IMR-90 (cell line): ENCODE measurements at regions not wholly inside any gene's neighbourhood (a gene's known extent, or its start where the extent isn't known, plus 50 kb on each side); places are given as distances from the start of the nearest gene placed in this dataset.

Experiments
- ATAC-seq: fragments of 200-7000 bp; cut with Tn5 transposase; 2 replicates; pipeline ENCODE4 v1.9.1; 2020; ENCODE audit warnings: low read depth, mild to moderate bottlenecking, moderate library complexity
- BruUV-seq: library from RNA; stranded (reverse); fragments of 400-500 nt; replicated peaks from 2 replicates; lab custom pipeline; 2021; lab: Mats Ljungman, UMichigan
- CTCF ChIA-PET: fragments of 300-600 bp; formaldehyde crosslinking; extraction: SDS; loops from one replicate; lab custom pipeline; 2021; ENCODE audit warnings: antibody characterized with exemption; lab: Yijun Ruan, JAX
- POLR2A ChIA-PET: fragments of 300-600 bp; sonication (Branson Sonifier 250); formaldehyde crosslinking; loops from one replicate; lab custom pipeline; 2022; ENCODE audit warnings: antibody characterized with exemption; ENCODE audit not compliant: unreplicated experiment; lab: Charles Lee
- DNase-seq: peaks from one replicate; pipeline ENCODE4 v3.0.0; 2013
- H2AFZ ChIP-seq: replicated peaks from 2 replicates; pipeline ENCODE3; 2013; ENCODE audit warnings: low read length, mild to moderate bottlenecking; ENCODE audit not compliant: poor library complexity
- H2AK5ac ChIP-seq: 2 replicates; pipeline ENCODE4 v1.6.1; 2013; ENCODE audit warnings: low read depth, low read length, inconsistent platforms
- H2AK9ac ChIP-seq: replicated peaks from 2 replicates; pipeline ENCODE3; 2013; ENCODE audit warnings: mild to moderate bottlenecking, low read depth, low read length, moderate library complexity; ENCODE audit not compliant: poor library complexity
- H2BK120ac ChIP-seq: 2 replicates; pipeline ENCODE4 v1.6.1; 2013; ENCODE audit warnings: low read depth, low read length, inconsistent platforms
- H2BK15ac ChIP-seq: 3 replicates; pipeline ENCODE4 v1.6.1; 2013; ENCODE audit warnings: low read depth, low read length, inconsistent platforms
- H2BK20ac ChIP-seq: 2 replicates; pipeline ENCODE4 v1.6.1; 2013; ENCODE audit warnings: low read depth, mild to moderate bottlenecking, inconsistent platforms, low read length, moderate library complexity
- H2BK5ac ChIP-seq: 2 replicates; pipeline ENCODE4 v1.6.1; 2013; ENCODE audit warnings: mild to moderate bottlenecking, low read depth, low read length, inconsistent platforms; ENCODE audit not compliant: poor library complexity, severe bottlenecking
- H3K14ac ChIP-seq: replicated peaks from 2 replicates; pipeline ENCODE4 v1.6.1; 2013; ENCODE audit warnings: low read depth, low read length, inconsistent platforms
- H3K18ac ChIP-seq: 2 replicates; pipeline ENCODE4 v1.6.1; 2013; ENCODE audit warnings: low read depth, low read length, control low read depth
- H3K23ac ChIP-seq: 2 replicates; pipeline ENCODE4 v1.6.1; 2013; ENCODE audit warnings: low read depth, low read length, inconsistent platforms
- H3K27ac ChIP-seq: 2 replicates; pipeline ENCODE4 v1.5.1; 2013; ENCODE audit warnings: mild to moderate bottlenecking, control low read depth, low read length; ENCODE audit not compliant: insufficient read depth
- H3K27me3 ChIP-seq: 2 replicates; pipeline ENCODE4 v1.6.1; 2013; ENCODE audit warnings: low read length; ENCODE audit not compliant: control insufficient read depth, insufficient read depth
- H3K36me3 ChIP-seq: 2 replicates; pipeline ENCODE4 v1.6.1; 2013; ENCODE audit warnings: low read length, mixed read lengths; ENCODE audit not compliant: control insufficient read depth, insufficient read depth
- H3K4ac ChIP-seq: 2 replicates; pipeline ENCODE4 v1.6.1; 2013; ENCODE audit warnings: low read depth, low read length, inconsistent platforms
- H3K4me1 ChIP-seq: 2 replicates; pipeline ENCODE4 v1.6.1; 2013; ENCODE audit warnings: low read length, mixed read lengths; ENCODE audit not compliant: control insufficient read depth, insufficient read depth
- H3K4me2 ChIP-seq: 2 replicates; pipeline ENCODE4 v1.6.1; 2013; ENCODE audit warnings: low read depth, mild to moderate bottlenecking, control low read depth, low read length, moderate library complexity
- H3K4me3 ChIP-seq: 2 replicates; pipeline ENCODE4 v1.5.1; 2013; ENCODE audit warnings: low read depth, mild to moderate bottlenecking, control low read depth, low read length, moderate library complexity; ENCODE audit not compliant: insufficient read depth
- H3K56ac ChIP-seq: 2 replicates; pipeline ENCODE4 v1.6.1; 2013; ENCODE audit warnings: low read length, inconsistent platforms; ENCODE audit not compliant: insufficient read depth; ENCODE audit errors: extremely low read depth
- H3K79me1 ChIP-seq, 2 experiments: 2 replicates each; pipeline ENCODE4 v1.6.1; 2013; ENCODE audit warnings: low read length in 2 of 2, inconsistent platforms in 1 of 2, low read depth in 1 of 2
- H3K9ac ChIP-seq: 2 replicates; pipeline ENCODE4 v1.6.1; 2013; ENCODE audit warnings: low read depth, low read length, control low read depth
- H3K9me1 ChIP-seq: 2 replicates; pipeline ENCODE4 v1.6.1; 2013; ENCODE audit warnings: low read length, inconsistent platforms; ENCODE audit not compliant: insufficient read depth
- H3K9me3 ChIP-seq: 2 replicates; pipeline ENCODE4 v1.6.1; 2013; ENCODE audit warnings: low read length; ENCODE audit not compliant: control insufficient read depth, insufficient read depth
- H4K20me1 ChIP-seq: 2 replicates; pipeline ENCODE4 v1.6.1; 2013; ENCODE audit warnings: low read length, inconsistent platforms; ENCODE audit not compliant: insufficient read depth
- H4K5ac ChIP-seq: 2 replicates; pipeline ENCODE4 v1.6.1; 2013; ENCODE audit warnings: mild to moderate bottlenecking, low read depth, low read length, control low read depth
- H4K8ac ChIP-seq, 2 experiments: 2 replicates each; pipeline ENCODE4 v1.6.1; 2013; ENCODE audit warnings: low read depth in 2 of 2, low read length in 2 of 2, control low read depth in 1 of 2, inconsistent platforms in 1 of 2
- H4K91ac ChIP-seq: 2 replicates; pipeline ENCODE4 v1.6.1; 2013; ENCODE audit warnings: low read depth, low read length, inconsistent platforms; ENCODE audit not compliant: insufficient read depth
- BHLHE40 ChIP-seq: fragments of 150-350 bp; IDR thresholded peaks from 2 replicates; pipeline ENCODE4 v1.6.1; 2016; ENCODE audit warnings: mild to moderate bottlenecking, low read depth, low read length
- CEBPB ChIP-seq: IDR thresholded peaks from 2 replicates; pipeline ENCODE4 v1.6.1; 2012; ENCODE audit warnings: low read depth, low read length, improper control_type of control experiment
- CHD1 ChIP-seq: IDR thresholded peaks from 2 replicates; pipeline ENCODE4 v1.6.1; 2012; ENCODE audit warnings: low read depth, low read length, improper control_type of control experiment
- FOS ChIP-seq: fragments of 150-350 bp; IDR thresholded peaks from 2 replicates; pipeline ENCODE4 v1.6.1; 2016; ENCODE audit warnings: low read depth, low read length
- MAFK ChIP-seq: IDR thresholded peaks from 2 replicates; pipeline ENCODE4 v1.6.1; 2012; ENCODE audit warnings: low read depth, low read length, improper control_type of control experiment
- MAZ ChIP-seq: IDR thresholded peaks from 2 replicates; pipeline ENCODE4 v1.6.1; 2012; ENCODE audit warnings: low read depth, mild to moderate bottlenecking, low read length, improper control_type of control experiment, moderate library complexity, borderline replicate concordance
- MXI1 ChIP-seq: IDR thresholded peaks from 2 replicates; pipeline ENCODE4 v1.6.1; 2012; ENCODE audit warnings: low read depth, mild to moderate bottlenecking, low read length, moderate library complexity, borderline replicate concordance
- NFE2L2 ChIP-seq: fragments of 150-350 bp; IDR thresholded peaks from 2 replicates; pipeline ENCODE4 v1.6.1; 2016; ENCODE audit warnings: low read depth, mild to moderate bottlenecking, low read length
- POLR2A ChIP-seq: IDR thresholded peaks from 2 replicates; pipeline ENCODE4 v1.6.1; 2012; ENCODE audit warnings: mild to moderate bottlenecking, low read depth, low read length
- RAD21 ChIP-seq: IDR thresholded peaks from 2 replicates; pipeline ENCODE4 v1.6.1; 2012; ENCODE audit warnings: low read length, improper control_type of control experiment
- RCOR1 ChIP-seq: IDR thresholded peaks from 2 replicates; pipeline ENCODE4 v1.6.1; 2012; ENCODE audit warnings: mild to moderate bottlenecking, low read length, improper control_type of control experiment; ENCODE audit not compliant: insufficient replicate concordance
- RFX5 ChIP-seq: IDR thresholded peaks from 2 replicates; pipeline ENCODE4 v1.8.0; 2012; ENCODE audit warnings: low read depth, mild to moderate bottlenecking, low read length, moderate library complexity
- SMC3 ChIP-seq: fragments of 150-350 bp; IDR thresholded peaks from 2 replicates; pipeline ENCODE4 v1.6.1; 2016; ENCODE audit warnings: low read depth, mild to moderate bottlenecking, antibody characterized with exemption, low read length, moderate library complexity
- WGBS, 2 experiments: methylation state at CpG; one replicate each; pipeline versions ENCODE4 v1.1.5 to v1.1.7; 2013; ENCODE audit warnings: missing lambda C conversion rate in 2 of 2; ENCODE audit not compliant: insufficient read length in 1 of 2; ENCODE audit errors: extremely low coverage in 2 of 2; 5-methylcytosine and 5-hydroxymethylcytosine counted together
- dilution Hi-C: fragments of 300-500 bp; cut with HindIII; formaldehyde crosslinking; loops from one replicate; pipeline ENCODE4 v1.14.3; 2018; ENCODE audit warnings: low sequenced_read_pairs; ENCODE audit not compliant: unreplicated experiment
- in situ Hi-C: fragments of 300-500 bp; cut with MboI; formaldehyde crosslinking; loops from 3 replicates; pipeline ENCODE4 v1.14.3; 2019; ENCODE audit warnings: low sequenced_read_pairs, inconsistent platforms, mixed read lengths
- intact Hi-C: fragments of 100-400 bp; cut with micrococcal nuclease; formaldehyde crosslinking; loops from 2 replicates; pipeline ENCODE4 v1.10.0; 2022
- TF ChIP-seq, protein P1 (sequence below): conservative IDR thresholded peaks from 2 replicates; pipeline ENCODE4 v1.5.1; 2012; ENCODE audit warnings: mild to moderate bottlenecking, low read depth, low read length, improper control_type of control experiment
- TF ChIP-seq, protein P2 (sequence below): fragments of 150-350 bp; IDR thresholded peaks from 2 replicates; pipeline ENCODE4 v1.6.1; 2016; ENCODE audit warnings: low read depth, mild to moderate bottlenecking, low read length, moderate library complexity, borderline replicate concordance
- TF ChIP-seq, protein P3 (sequence below): fragments of 150-350 bp; IDR thresholded peaks from 2 replicates; pipeline ENCODE4 v1.6.1; 2017; ENCODE audit warnings: mild to moderate bottlenecking, antibody characterized with exemption, low read length, low read depth

DNA sequence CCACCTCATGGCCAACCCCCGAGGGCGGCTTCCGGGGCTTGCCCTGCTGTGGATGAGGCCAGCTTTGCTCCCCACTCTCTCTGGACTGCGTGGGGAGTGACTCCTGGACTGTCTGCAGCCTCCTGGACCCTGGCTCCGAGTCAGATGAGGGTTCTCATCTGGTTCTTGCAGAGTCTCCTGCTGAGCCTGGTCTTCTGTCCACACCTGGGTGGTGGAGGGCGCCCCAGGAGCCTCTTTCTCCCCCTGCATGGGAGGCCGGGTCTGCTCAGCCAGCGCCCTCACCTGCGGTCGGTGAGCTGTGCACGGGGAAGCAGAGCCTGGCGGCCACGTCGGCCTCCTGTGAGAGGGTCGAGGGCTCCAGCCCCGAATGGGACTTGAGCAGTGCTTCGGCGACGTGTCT lies 78.3 kb downstream of the RTP5 start:
- peaks cover 2% of the 10 kb centered on the region; the same call in 1 of the 2 replicates for H3K9me1 ChIP-seq
- H3K56ac ChIP-seq = no peak overlapping the region
- no peaks in the 10 kb centered on the region for H3K79me1 ChIP-seq
- no TSS peak for BruUV-seq
- H3K14ac ChIP-seq = no peak overlapping the region
- TF ChIP-seq NFE2L2 (no peak), CEBPB (no peak), FOS (no peak), POLR2A (no peak), CHD1 (no peak), SMC3 (no peak), RFX5 (no peak), MAZ (no peak), MXI1 (no peak), RCOR1 (no peak), BHLHE40 (no peak), RAD21 (no peak), MAFK (no peak)
- TF ChIP-seq, protein P1, sequence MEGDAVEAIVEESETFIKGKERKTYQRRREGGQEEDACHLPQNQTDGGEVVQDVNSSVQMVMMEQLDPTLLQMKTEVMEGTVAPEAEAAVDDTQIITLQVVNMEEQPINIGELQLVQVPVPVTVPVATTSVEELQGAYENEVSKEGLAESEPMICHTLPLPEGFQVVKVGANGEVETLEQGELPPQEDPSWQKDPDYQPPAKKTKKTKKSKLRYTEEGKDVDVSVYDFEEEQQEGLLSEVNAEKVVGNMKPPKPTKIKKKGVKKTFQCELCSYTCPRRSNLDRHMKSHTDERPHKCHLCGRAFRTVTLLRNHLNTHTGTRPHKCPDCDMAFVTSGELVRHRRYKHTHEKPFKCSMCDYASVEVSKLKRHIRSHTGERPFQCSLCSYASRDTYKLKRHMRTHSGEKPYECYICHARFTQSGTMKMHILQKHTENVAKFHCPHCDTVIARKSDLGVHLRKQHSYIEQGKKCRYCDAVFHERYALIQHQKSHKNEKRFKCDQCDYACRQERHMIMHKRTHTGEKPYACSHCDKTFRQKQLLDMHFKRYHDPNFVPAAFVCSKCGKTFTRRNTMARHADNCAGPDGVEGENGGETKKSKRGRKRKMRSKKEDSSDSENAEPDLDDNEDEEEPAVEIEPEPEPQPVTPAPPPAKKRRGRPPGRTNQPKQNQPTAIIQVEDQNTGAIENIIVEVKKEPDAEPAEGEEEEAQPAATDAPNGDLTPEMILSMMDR = no peak
- TF ChIP-seq, protein P2, sequence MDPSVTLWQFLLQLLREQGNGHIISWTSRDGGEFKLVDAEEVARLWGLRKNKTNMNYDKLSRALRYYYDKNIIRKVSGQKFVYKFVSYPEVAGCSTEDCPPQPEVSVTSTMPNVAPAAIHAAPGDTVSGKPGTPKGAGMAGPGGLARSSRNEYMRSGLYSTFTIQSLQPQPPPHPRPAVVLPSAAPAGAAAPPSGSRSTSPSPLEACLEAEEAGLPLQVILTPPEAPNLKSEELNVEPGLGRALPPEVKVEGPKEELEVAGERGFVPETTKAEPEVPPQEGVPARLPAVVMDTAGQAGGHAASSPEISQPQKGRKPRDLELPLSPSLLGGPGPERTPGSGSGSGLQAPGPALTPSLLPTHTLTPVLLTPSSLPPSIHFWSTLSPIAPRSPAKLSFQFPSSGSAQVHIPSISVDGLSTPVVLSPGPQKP = no peak
- TF ChIP-seq, protein P3, sequence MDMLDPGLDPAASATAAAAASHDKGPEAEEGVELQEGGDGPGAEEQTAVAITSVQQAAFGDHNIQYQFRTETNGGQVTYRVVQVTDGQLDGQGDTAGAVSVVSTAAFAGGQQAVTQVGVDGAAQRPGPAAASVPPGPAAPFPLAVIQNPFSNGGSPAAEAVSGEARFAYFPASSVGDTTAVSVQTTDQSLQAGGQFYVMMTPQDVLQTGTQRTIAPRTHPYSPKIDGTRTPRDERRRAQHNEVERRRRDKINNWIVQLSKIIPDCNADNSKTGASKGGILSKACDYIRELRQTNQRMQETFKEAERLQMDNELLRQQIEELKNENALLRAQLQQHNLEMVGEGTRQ = no peak
- no peak overlapping the region for H3K23ac ChIP-seq
- intact Hi-C loops = no loop called here
- no peak overlapping the region for H4K91ac ChIP-seq
- no peak overlapping the region for H3K4me2 ChIP-seq
- H2BK15ac ChIP-seq = no peak overlapping the region
- H3K9ac ChIP-seq = no peak overlapping the region
- H3K4me1 ChIP-seq = no peaks in the 10 kb centered on the region
- H4K5ac ChIP-seq = no peak overlapping the region
- no peak overlapping the region for H2BK120ac ChIP-seq
- no peak overlapping the region for H3K18ac ChIP-seq
- ATAC-seq (no peak), DNase-seq (no peak)
- dilution Hi-C loops = no loop called here
- POLR2A ChIA-PET = no interaction called here
- no peak overlapping the region for H3K27ac ChIP-seq
- peak overlapping the region; percentile 3 for H2AFZ ChIP-seq
- H2BK5ac ChIP-seq = no peak overlapping the region
- no peak overlapping the region for H2AK5ac ChIP-seq
- no peak overlapping the region for H2AK9ac ChIP-seq
- no peaks in the 10 kb centered on the region for H3K36me3 ChIP-seq
- H3K4ac ChIP-seq = no peak overlapping the region
- H4K8ac ChIP-seq = no peak overlapping the region
- no peak overlapping the region for H2BK20ac ChIP-seq
- 0 out of 2 replicates have a peak, but pooled peaks cover 3% of the 10 kb centered on the region for H4K20me1 ChIP-seq
- H3K4me3 ChIP-seq = no peak overlapping the region
- H3K27me3 ChIP-seq = peaks cover 24% of the 10 kb centered on the region
- in situ Hi-C loops = no loop called here
- no peaks in the 10 kb centered on the region for H3K9me3 ChIP-seq
- CTCF ChIA-PET = no interaction called here
- WGBS, 2 experiments = 87% methylated on average over 4 of the region's 19 CpGs; no CpG with 5 or more reads in 1 of the 2 experiments
